ENCODE measurements at regions not wholly inside any gene's neighbourhood (a gene's known extent, or its start where the extent isn't known, plus 50 kb on each side); places are given as distances from the start of the nearest gene placed in this dataset.
"Not testable (repeated sequence)": the region's sequence is repeated elsewhere in the genome, so short reads cannot be mapped to it uniquely, and the experiment has no call there.

DNA sequence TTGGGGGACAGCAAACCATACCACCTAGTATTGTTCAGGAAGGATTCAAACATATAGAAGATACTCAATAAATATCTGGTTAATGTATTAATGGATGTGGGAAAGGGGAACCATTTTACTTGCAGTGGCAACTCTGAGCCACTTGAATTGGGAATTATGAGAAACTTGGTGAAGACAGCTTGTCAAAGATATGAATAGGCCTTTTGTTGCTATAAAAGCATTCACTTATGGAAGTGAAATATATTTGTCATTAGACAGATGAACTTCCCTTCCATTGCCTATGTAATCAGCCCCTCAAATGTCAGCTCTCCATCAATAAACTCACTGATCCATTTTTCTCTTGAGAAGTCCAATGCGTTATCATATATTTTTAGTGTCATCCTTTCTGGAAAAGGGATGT is 56.1 kb downstream of the GPR85 start:
- TF ChIP-seq, protein P1, sequence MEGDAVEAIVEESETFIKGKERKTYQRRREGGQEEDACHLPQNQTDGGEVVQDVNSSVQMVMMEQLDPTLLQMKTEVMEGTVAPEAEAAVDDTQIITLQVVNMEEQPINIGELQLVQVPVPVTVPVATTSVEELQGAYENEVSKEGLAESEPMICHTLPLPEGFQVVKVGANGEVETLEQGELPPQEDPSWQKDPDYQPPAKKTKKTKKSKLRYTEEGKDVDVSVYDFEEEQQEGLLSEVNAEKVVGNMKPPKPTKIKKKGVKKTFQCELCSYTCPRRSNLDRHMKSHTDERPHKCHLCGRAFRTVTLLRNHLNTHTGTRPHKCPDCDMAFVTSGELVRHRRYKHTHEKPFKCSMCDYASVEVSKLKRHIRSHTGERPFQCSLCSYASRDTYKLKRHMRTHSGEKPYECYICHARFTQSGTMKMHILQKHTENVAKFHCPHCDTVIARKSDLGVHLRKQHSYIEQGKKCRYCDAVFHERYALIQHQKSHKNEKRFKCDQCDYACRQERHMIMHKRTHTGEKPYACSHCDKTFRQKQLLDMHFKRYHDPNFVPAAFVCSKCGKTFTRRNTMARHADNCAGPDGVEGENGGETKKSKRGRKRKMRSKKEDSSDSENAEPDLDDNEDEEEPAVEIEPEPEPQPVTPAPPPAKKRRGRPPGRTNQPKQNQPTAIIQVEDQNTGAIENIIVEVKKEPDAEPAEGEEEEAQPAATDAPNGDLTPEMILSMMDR (IDR thresholded peaks at IDR 0.05), result no peak
- ATAC-seq (ENCODE audit: low FRiP score), result no peak
- DNase-seq (ENCODE audit: low spot score), result no peak

- DNase-seq (ENCODE audit: low spot score), result no peak
- ATAC-seq (ENCODE audit: low FRiP score), result no peak
- TF ChIP-seq, protein P1 (IDR thresholded peaks at IDR 0.05), result no peak
Observed at GRCh38 chr7:113026941-113027340, 59.7 kb downstream of the GPR85 start.

DNA sequence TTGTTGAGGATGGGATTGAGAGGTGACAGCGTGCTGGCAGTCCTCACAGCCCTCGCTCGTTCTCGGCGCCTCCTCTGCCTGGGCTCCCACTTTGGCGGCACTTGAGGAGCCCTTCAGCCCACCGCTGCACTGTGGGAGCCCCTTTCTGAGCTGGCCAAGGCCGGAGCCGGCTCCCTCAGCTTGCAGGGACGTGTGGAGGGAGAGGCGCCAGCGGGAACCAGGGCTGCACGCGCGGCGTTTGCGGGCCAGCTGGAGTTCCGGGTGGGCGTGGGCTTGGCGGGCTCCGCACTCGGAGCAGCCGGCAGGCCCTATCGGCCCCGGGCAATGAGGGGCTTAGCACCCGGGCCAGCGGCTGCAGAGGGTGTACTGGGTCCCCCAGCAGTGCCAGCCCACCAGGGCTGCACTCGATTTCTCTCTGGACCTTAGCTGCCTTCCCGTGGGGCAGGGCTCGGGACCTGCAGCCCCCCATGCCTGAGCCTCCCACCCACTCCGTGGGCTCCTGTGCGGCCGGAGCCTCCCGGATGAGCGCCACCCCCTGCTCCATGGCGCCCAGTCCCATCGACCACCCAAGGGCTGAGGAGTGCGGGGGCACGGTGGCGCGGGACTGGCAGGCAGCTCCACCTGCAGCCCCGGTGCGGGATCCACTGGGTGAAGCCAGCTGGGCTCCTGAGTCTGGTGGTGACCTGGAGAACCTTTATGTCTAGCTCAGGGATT is 69.3 kb downstream of the GPR85 start:
- DNase-seq (ENCODE audit: low spot score); ATAC-seq (ENCODE audit: low FRiP score): not testable (repeated sequence)

- ATAC-seq (ENCODE audit: low FRiP score), result no peak
- TF ChIP-seq, protein P1 (IDR thresholded peaks at IDR 0.05), result no peak
- no peak for DNase-seq (ENCODE audit: low spot score)
Observed at GRCh38 chr7:113015034-113015645, 71.5 kb downstream of the GPR85 start.

- TF ChIP-seq, protein P1 (IDR thresholded peaks at IDR 0.05), result no peak
- DNase-seq (ENCODE audit: low spot score) (no peak), ATAC-seq (ENCODE audit: low FRiP score) (no peak)
Observed at GRCh38 chr7:113013761-113014449, 72.7 kb downstream of the GPR85 start.

- DNase-seq (ENCODE audit: low spot score); ATAC-seq (ENCODE audit: low FRiP score): not testable (repeated sequence)
Observed at GRCh38 chr7:113012862-113013261, 73.8 kb downstream of the GPR85 start.

DNA sequence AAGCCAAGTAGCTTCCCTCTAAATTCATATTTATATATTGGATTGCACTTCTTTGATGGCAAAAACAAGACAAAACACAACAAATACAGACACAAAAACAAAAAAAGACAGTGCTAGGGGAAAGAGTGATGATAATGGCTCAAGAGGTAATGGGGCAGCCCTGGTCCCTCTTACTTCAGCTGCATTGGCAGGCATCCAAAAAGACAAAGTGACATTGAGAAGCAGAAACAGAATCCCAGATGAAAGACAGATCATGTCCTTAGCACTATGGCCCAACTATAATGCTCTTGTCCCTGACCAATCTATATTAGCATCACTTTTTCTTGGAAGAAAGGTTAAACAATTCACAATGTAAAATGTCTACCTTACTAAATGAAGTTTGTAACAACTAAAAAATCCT is 76.2 kb downstream of the GPR85 start:
- ATAC-seq (ENCODE audit: low FRiP score) (no peak), DNase-seq (ENCODE audit: low spot score) (no peak)
- TF ChIP-seq, protein P1 (IDR thresholded peaks at IDR 0.05), result no peak

GRCh38 chr7:113008755-113009154 is 77.9 kb downstream of the GPR85 start:
- ATAC-seq (ENCODE audit: low FRiP score), result no peak
- TF ChIP-seq, protein P1 (IDR thresholded peaks at IDR 0.05), result no peak
- no peak for DNase-seq (ENCODE audit: low spot score)
